Esophagus squamous epithelium (tissue), 5 donors: ENCODE measurements at regions not wholly inside any gene's neighbourhood (a gene's known extent, or its start where the extent isn't known, plus 50 kb on each side); places are given as distances from the start of the nearest gene placed in this dataset.

Experiments used
- DNase-seq: peaks from one replicate; lab custom pipeline; 2025; lab: John Stamatoyannopoulos, UW
- H3K27ac ChIP-seq, 4 donors: fragments of 200-600 bp; sonication (generic); one replicate each; pipeline ENCODE4 v1.5.1; 2016 to 2019; ENCODE audit warnings: mild to moderate bottlenecking in 1 of 4
- H3K27me3 ChIP-seq, 4 donors: fragments of 200-600 bp; sonication (generic); 1 replicate in 3 of 4; 2 replicates in 1 of 4; pipeline versions ENCODE4 v1.5.1 to v1.6.0; 2017 to 2021; ENCODE audit warnings: antibody characterized with exemption in 1 of 4
- H3K36me3 ChIP-seq, 3 donors: fragments of 200-600 bp; sonication (generic); one replicate each; pipeline ENCODE4 v1.5.1; 2016 to 2019
- H3K4me1 ChIP-seq, 3 donors: fragments of 200-600 bp; sonication (generic); one replicate each; pipeline ENCODE4 v1.5.1; 2017 to 2019
- H3K4me3 ChIP-seq, 4 donors: fragments of 200-600 bp; sonication (generic); 1 replicate in 3 of 4; 2 replicates in 1 of 4; pipeline ENCODE4 v1.5.1; 2016 to 2019; ENCODE audit warnings: mild to moderate bottlenecking in 2 of 4, moderate library complexity in 1 of 4
- H3K9me3 ChIP-seq, 3 donors: fragments of 200-600 bp; sonication (generic); one replicate each; pipeline ENCODE4 v1.5.1; 2016 to 2019
- POLR2A ChIP-seq, 4 donors: fragments of 450-650 bp; IDR thresholded peaks; one replicate each; pipeline ENCODE4 v1.6.1; 2017; ENCODE audit warnings: antibody characterized with exemption in 4 of 4, mild to moderate bottlenecking in 4 of 4, moderate library complexity in 3 of 4
- WGBS, 2 donors: methylation state at CpG; one replicate each; pipeline ENCODE4 v1.1.5; 2018; 5-methylcytosine and 5-hydroxymethylcytosine counted together
- intact Hi-C: fragments of 100-400 bp; cut with DNase I; formaldehyde crosslinking; loops from one replicate; pipeline ENCODE4 v1.15.0; 2022
- TF ChIP-seq, protein P1 (sequence below), 6 experiments: fragments of 450-650 bp in 4 of 6; fragments of 200-600 bp in 2 of 6; sonication (generic) in 2 of 6; IDR thresholded peaks; one replicate each; pipeline ENCODE4 v1.5.1; 2016 to 2019; ENCODE audit warnings: antibody characterized with exemption in 6 of 6, mild to moderate bottlenecking in 4 of 6, moderate library complexity in 4 of 6
- donor health status: DM: yes; HTN: yes; CAD: no.

DNA sequence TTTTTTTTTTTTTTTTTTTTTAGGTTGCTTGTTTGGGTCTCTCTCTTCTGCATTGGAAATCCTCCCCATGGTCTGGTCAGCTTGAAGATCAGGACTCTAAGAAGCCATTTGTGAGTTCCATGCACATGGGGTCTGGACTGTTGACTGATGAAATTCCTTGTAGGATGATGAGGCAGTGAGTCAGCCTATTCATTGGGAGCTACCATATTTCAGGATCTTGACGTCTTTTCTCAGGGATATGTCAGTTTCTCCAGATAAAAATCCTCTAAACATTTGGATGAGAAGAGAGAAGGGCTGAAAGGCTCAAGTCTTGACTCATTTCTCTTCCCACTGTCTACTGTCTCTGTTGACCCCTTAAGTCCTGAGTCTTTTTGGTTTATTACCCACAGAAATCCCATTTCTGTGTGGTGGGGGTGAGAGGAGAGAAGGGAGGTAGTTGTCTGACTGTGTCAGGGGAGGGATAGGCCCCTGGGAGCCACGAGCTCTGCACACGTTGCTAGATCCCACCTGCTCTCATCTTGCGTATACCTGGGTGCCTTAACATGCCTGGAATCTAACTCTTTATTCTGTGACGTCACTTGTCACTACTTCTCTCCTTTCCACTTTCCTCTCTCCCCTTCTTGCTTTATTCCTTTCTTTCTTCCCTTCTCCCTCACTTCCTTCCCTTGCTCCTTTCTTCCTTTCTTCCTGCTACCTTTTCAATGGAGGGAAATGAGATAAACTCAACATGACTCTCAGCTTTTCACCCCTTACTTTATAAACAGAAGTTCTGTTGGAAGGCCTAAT is 333.1 kb upstream of the XYLT1 start:
- peaks cover 0 to 6% (median 0%) of the 10 kb centered on the region in 4 donors for H3K27me3 ChIP-seq
- TF ChIP-seq POLR2A (IDR thresholded peaks at IDR 0.05), result no peak
- TF ChIP-seq, protein P1, sequence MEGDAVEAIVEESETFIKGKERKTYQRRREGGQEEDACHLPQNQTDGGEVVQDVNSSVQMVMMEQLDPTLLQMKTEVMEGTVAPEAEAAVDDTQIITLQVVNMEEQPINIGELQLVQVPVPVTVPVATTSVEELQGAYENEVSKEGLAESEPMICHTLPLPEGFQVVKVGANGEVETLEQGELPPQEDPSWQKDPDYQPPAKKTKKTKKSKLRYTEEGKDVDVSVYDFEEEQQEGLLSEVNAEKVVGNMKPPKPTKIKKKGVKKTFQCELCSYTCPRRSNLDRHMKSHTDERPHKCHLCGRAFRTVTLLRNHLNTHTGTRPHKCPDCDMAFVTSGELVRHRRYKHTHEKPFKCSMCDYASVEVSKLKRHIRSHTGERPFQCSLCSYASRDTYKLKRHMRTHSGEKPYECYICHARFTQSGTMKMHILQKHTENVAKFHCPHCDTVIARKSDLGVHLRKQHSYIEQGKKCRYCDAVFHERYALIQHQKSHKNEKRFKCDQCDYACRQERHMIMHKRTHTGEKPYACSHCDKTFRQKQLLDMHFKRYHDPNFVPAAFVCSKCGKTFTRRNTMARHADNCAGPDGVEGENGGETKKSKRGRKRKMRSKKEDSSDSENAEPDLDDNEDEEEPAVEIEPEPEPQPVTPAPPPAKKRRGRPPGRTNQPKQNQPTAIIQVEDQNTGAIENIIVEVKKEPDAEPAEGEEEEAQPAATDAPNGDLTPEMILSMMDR (IDR thresholded peaks at IDR 0.05), result no peak
- no peak overlapping the region for H3K27ac ChIP-seq
- H3K36me3 ChIP-seq, result no peaks in the 10 kb centered on the region
- intact Hi-C loops, result no loop called here
- 42 to 46% methylated on average over 5 of the region's 5 CpGs for WGBS, 2 donors
- H3K4me1 ChIP-seq, result no peaks in the 10 kb centered on the region
- no peaks in the 10 kb centered on the region for H3K9me3 ChIP-seq
- DNase-seq, result no peak
- no peak overlapping the region for H3K4me3 ChIP-seq

GRCh38 chr16:17802571-17802970 is 331.8 kb upstream of the XYLT1 start:
- H3K4me3 ChIP-seq, result no peak overlapping the region
- intact Hi-C loops, result no loop called here
- no peaks in the 10 kb centered on the region for H3K36me3 ChIP-seq
- no peaks in the 10 kb centered on the region for H3K4me1 ChIP-seq
- no peak for DNase-seq
- H3K27me3 ChIP-seq, result peaks cover 0 to 6% (median 0%) of the 10 kb centered on the region in 4 donors
- 85 to 93% methylated on average over 1 of the region's 1 CpG for WGBS, 2 donors
- H3K27ac ChIP-seq, result no peak overlapping the region
- TF ChIP-seq, protein P1 (IDR thresholded peaks at IDR 0.05), result no peak
- no peak for TF ChIP-seq POLR2A (IDR thresholded peaks at IDR 0.05)
- no peaks in the 10 kb centered on the region for H3K9me3 ChIP-seq

DNA sequence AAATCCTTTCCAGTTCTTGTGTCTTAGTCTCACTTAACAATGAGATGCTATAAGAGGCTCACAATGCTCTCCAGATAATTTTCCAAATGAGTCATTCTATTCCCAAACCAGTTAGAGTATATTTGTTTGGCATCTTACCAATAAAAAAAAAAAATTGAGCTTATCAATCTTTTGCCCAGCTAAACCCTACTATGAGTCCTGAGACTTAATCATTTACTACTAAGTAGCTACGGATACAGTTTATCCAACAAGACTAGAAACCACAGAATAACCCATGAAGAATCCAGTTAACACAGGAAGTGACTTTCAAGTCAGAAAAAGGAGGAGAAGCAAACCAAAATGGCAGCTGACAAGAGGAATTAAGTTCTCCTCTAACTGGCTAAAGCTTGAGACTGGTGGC is 330.3 kb upstream of the XYLT1 start:
- Histone ChIP-seq H3K4me1 (no peaks in the 10 kb centered on the region), H3K27ac (no peak overlapping the region), H3K9me3 (no peaks in the 10 kb centered on the region), H3K4me3 (no peak overlapping the region), H3K36me3 (no peaks in the 10 kb centered on the region), H3K27me3 (peaks cover 0 to 6% (median 0%) of the 10 kb centered on the region in 4 donors)
- TF ChIP-seq, protein P1 (IDR thresholded peaks at IDR 0.05), result no peak
- no peak for TF ChIP-seq POLR2A (IDR thresholded peaks at IDR 0.05)
- 50 to 79% methylated on average over 1 of the region's 1 CpG for WGBS, 2 donors
- intact Hi-C loops, result no loop called here
- DNase-seq, result no peak

- no peak overlapping the region for H3K27ac ChIP-seq
- H3K9me3 ChIP-seq, result no peaks in the 10 kb centered on the region
- WGBS, 2 donors, result 70 to 71% methylated on average over 3 of the region's 3 CpGs
- H3K36me3 ChIP-seq, result no peaks in the 10 kb centered on the region
- intact Hi-C loops, result no loop called here
- H3K4me3 ChIP-seq, result no peak overlapping the region
- no peak for TF ChIP-seq POLR2A (IDR thresholded peaks at IDR 0.05)
- TF ChIP-seq, protein P1 (IDR thresholded peaks at IDR 0.05), result no peak
- H3K27me3 ChIP-seq, result no peaks in the 10 kb centered on the region
- no peaks in the 10 kb centered on the region for H3K4me1 ChIP-seq
- no peak for DNase-seq
Measured at GRCh38 chr16:17798716-17799115, 328.0 kb upstream of the XYLT1 start.

- no peaks in the 10 kb centered on the region for H3K36me3 ChIP-seq
- H3K27ac ChIP-seq, result no peak overlapping the region
- TF ChIP-seq, protein P1 (IDR thresholded peaks at IDR 0.05), result no peak
- TF ChIP-seq POLR2A (IDR thresholded peaks at IDR 0.05), result no peak
- H3K27me3 ChIP-seq, result peaks cover 0 to 15% (median 0%) of the 10 kb centered on the region in 4 donors
- no peaks in the 10 kb centered on the region for H3K9me3 ChIP-seq
- DNase-seq, result no peak
- WGBS, 2 donors, result 50 to 52% methylated on average over 1 of the region's 1 CpG
- no peak overlapping the region for H3K4me3 ChIP-seq
- intact Hi-C loops, result no loop called here
- no peaks in the 10 kb centered on the region for H3K4me1 ChIP-seq
Measured at GRCh38 chr16:17793354-17793753, 322.6 kb upstream of the XYLT1 start.
